Parathyroid adenoma (tissue), 2 donors: ENCODE measurements at regions not wholly inside any gene's neighbourhood (a gene's known extent, or its start where the extent isn't known, plus 50 kb on each side); places are given as distances from the start of the nearest gene placed in this dataset.

Experiments
- H2AFZ ChIP-seq: fragments of 300-600 bp; sonication (generic); one replicate; pipeline ENCODE4 v1.7.0; 2017; ENCODE audit warnings: antibody characterized with exemption, mild to moderate bottlenecking
- H3K27ac ChIP-seq: fragments of 300-600 bp; sonication (generic); one replicate; pipeline ENCODE4 v1.7.0; 2017
- H3K27me3 ChIP-seq: fragments of 300-600 bp; sonication (generic); one replicate; pipeline ENCODE4 v1.7.0; 2017; ENCODE audit warnings: low read length; ENCODE audit not compliant: control insufficient read depth, insufficient read depth
- H3K36me3 ChIP-seq: fragments of 300-600 bp; sonication (generic); one replicate; pipeline ENCODE4 v1.7.0; 2017; ENCODE audit warnings: low read length; ENCODE audit not compliant: control insufficient read depth, insufficient read depth
- H3K4me1 ChIP-seq: fragments of 300-600 bp; sonication (generic); one replicate; pipeline ENCODE4 v1.7.0; 2017; ENCODE audit warnings: control low read depth
- H3K4me2 ChIP-seq: fragments of 300-600 bp; sonication (generic); one replicate; pipeline ENCODE4 v1.7.0; 2017; ENCODE audit warnings: low read length
- H3K4me3 ChIP-seq: fragments of 300-600 bp; sonication (generic); one replicate; pipeline ENCODE4 v1.7.0; 2017; ENCODE audit warnings: low read depth, low read length
- H3K79me2 ChIP-seq: fragments of 300-600 bp; sonication (generic); one replicate; pipeline ENCODE4 v1.7.0; 2017; ENCODE audit warnings: control low read depth
- H3K9ac ChIP-seq: fragments of 300-600 bp; sonication (generic); one replicate; pipeline ENCODE4 v1.7.0; 2017; ENCODE audit warnings: mild to moderate bottlenecking
- H3K9me3 ChIP-seq: fragments of 300-600 bp; sonication (generic); one replicate; pipeline ENCODE4 v1.7.0; 2017; ENCODE audit warnings: low read length; ENCODE audit not compliant: control insufficient read depth
- TF ChIP-seq, protein P1 (sequence below): fragments of 300-600 bp; sonication (generic); IDR thresholded peaks from one replicate; pipeline ENCODE4 v1.7.0; 2017; ENCODE audit warnings: antibody characterized with exemption, mild to moderate bottlenecking
- donor health status: primary hyperparathyroidism.

GRCh38 chr2:173708806-173709205 is 256.4 kb downstream of the SP3 start:
- no peaks in the 10 kb centered on the region for H3K9me3 ChIP-seq
- no peak overlapping the region for H3K27ac ChIP-seq
- no peak overlapping the region for H3K9ac ChIP-seq
- H3K36me3 ChIP-seq = no peaks in the 10 kb centered on the region
- H3K79me2 ChIP-seq = no peaks in the 10 kb centered on the region
- H2AFZ ChIP-seq = no peak overlapping the region
- H3K4me1 ChIP-seq = no peaks in the 10 kb centered on the region
- H3K4me2 ChIP-seq = no peak overlapping the region
- no peaks in the 10 kb centered on the region for H3K27me3 ChIP-seq
- H3K4me3 ChIP-seq = no peak overlapping the region
- TF ChIP-seq, protein P1, sequence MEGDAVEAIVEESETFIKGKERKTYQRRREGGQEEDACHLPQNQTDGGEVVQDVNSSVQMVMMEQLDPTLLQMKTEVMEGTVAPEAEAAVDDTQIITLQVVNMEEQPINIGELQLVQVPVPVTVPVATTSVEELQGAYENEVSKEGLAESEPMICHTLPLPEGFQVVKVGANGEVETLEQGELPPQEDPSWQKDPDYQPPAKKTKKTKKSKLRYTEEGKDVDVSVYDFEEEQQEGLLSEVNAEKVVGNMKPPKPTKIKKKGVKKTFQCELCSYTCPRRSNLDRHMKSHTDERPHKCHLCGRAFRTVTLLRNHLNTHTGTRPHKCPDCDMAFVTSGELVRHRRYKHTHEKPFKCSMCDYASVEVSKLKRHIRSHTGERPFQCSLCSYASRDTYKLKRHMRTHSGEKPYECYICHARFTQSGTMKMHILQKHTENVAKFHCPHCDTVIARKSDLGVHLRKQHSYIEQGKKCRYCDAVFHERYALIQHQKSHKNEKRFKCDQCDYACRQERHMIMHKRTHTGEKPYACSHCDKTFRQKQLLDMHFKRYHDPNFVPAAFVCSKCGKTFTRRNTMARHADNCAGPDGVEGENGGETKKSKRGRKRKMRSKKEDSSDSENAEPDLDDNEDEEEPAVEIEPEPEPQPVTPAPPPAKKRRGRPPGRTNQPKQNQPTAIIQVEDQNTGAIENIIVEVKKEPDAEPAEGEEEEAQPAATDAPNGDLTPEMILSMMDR = no peak

- Histone ChIP-seq H3K27ac (no peak overlapping the region), H3K9ac (no peak overlapping the region), H3K36me3 (no peaks in the 10 kb centered on the region), H3K9me3 (no peaks in the 10 kb centered on the region), H3K4me2 (no peak overlapping the region), H3K4me1 (no peaks in the 10 kb centered on the region), H3K4me3 (no peak overlapping the region), H2AFZ (no peak overlapping the region), H3K79me2 (no peaks in the 10 kb centered on the region), H3K27me3 (no peaks in the 10 kb centered on the region)
- TF ChIP-seq, protein P1 = no peak
Measured at GRCh38 chr2:173711816-173712215, 253.4 kb downstream of the SP3 start.

DNA sequence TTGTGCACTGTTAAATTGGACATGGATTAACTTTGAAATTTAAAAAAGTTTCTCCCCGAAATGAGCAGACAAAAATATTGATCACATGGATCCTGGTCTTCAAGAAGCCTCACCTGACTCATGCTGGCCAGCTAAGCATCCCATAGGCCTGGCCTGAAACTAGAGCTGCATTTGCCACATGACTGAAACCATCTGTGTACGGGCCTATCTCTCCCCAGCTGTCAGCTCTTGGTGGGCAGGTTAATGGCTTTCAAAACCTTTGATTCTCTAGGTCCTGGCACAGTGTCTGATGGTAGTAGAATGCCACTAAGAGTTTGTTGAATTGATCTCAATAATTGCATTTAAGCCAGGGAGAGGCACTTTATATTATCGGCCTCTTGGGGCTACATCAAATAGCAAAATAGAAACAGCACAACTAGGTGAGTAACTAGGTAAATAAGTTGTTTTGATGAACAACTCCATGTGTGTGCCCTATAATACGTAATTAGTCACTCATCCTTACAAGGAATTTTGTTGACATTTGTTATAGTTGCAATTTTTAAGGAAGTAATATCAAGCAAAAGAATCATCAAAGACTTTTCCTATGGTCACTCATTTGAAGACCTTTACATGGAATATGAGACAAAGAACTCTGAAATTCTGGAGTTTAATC is 251.1 kb downstream of the SP3 start:
- no peak overlapping the region for H2AFZ ChIP-seq
- no peaks in the 10 kb centered on the region for H3K9me3 ChIP-seq
- no peak overlapping the region for H3K27ac ChIP-seq
- no peaks in the 10 kb centered on the region for H3K4me1 ChIP-seq
- H3K27me3 ChIP-seq = no peaks in the 10 kb centered on the region
- H3K79me2 ChIP-seq = no peaks in the 10 kb centered on the region
- H3K4me2 ChIP-seq = no peak overlapping the region
- no peak overlapping the region for H3K4me3 ChIP-seq
- H3K36me3 ChIP-seq = no peaks in the 10 kb centered on the region
- TF ChIP-seq, protein P1 = no peak
- H3K9ac ChIP-seq = no peak overlapping the region

DNA sequence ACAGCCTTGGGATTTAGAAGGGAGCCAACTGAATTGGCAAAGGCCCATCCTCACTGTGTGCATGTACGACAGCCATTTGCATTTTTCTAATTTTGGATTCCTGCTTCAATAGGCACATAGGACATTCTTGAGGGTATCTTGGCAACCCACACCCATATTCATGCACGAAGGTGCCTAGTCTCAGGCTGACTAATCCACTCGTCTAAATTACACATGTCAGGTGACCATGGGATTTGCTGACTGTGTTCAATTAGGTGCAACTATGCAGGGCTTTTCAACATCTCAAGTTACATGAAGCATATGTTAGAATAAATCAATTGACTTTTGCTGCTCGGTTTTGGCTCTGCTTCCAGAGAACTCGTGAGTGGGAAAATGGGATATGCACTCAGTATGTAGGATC is 249.7 kb downstream of the SP3 start:
- Histone ChIP-seq H3K4me3 (no peak overlapping the region), H3K27ac (no peak overlapping the region), H3K36me3 (no peaks in the 10 kb centered on the region), H3K4me2 (no peak overlapping the region), H3K9ac (no peak overlapping the region), H3K27me3 (no peaks in the 10 kb centered on the region), H3K79me2 (no peaks in the 10 kb centered on the region), H2AFZ (no peak overlapping the region), H3K9me3 (no peaks in the 10 kb centered on the region), H3K4me1 (no peaks in the 10 kb centered on the region)
- TF ChIP-seq, protein P1 = no peak

- Histone ChIP-seq H3K9ac (no peak overlapping the region), H3K27ac (no peak overlapping the region), H3K4me1 (no peaks in the 10 kb centered on the region), H3K36me3 (no peaks in the 10 kb centered on the region), H3K4me3 (no peak overlapping the region), H2AFZ (no peak overlapping the region), H3K9me3 (no peaks in the 10 kb centered on the region), H3K79me2 (no peaks in the 10 kb centered on the region), H3K27me3 (no peaks in the 10 kb centered on the region), H3K4me2 (no peak overlapping the region)
- TF ChIP-seq, protein P1 = no peak
Measured at GRCh38 chr2:173716458-173717052, 248.6 kb downstream of the SP3 start.
